PC-9 (cell line): ENCODE measurements at regions not wholly inside any gene's neighbourhood (a gene's known extent, or its start where the extent isn't known, plus 50 kb on each side); places are given as distances from the start of the nearest gene placed in this dataset.
"Not testable (repeated sequence)": the region's sequence is repeated elsewhere in the genome, so short reads cannot be mapped to it uniquely, and the experiment has no call there.

Experiments
- BruUV-seq: library from RNA; stranded (reverse); fragments of 400-500 nt; replicated peaks from 2 replicates; lab custom pipeline; 2021; lab: Mats Ljungman, UMichigan
- CTCF ChIA-PET: fragments of 300-600 bp; sonication (Branson Sonifier 250); formaldehyde crosslinking; loops from one replicate; lab custom pipeline; 2022; ENCODE audit warnings: antibody characterized with exemption; lab: Charles Lee
- POLR2A ChIA-PET: fragments of 300-600 bp; sonication (Branson Sonifier 250); formaldehyde crosslinking; loops from one replicate; lab custom pipeline; 2022; ENCODE audit warnings: antibody characterized with exemption; ENCODE audit not compliant: unreplicated experiment; lab: Charles Lee
- DNase-seq, 2 experiments: peaks; one replicate each; pipeline versions ENCODE4 v3.0.0 to v3.0.0-alpha.2; 2015 to 2022; ENCODE audit warnings: mixed read lengths in 1 of 2
- H2AFZ ChIP-seq: fragments of 200-600 bp; sonication (generic); 2 replicates; pipeline ENCODE4 v1.8.1; 2017; ENCODE audit warnings: antibody characterized with exemption
- H3F3A ChIP-seq: fragments of 200-600 bp; sonication (generic); 2 replicates; pipeline ENCODE4 v1.8.1; 2017; ENCODE audit warnings: antibody characterized with exemption, mild to moderate bottlenecking, low read depth; ENCODE audit not compliant: insufficient read depth
- H3K27ac ChIP-seq: fragments of 200-600 bp; sonication (generic); 2 replicates; pipeline ENCODE4 v1.6.1; 2016; ENCODE audit warnings: mixed run types
- H3K27me3 ChIP-seq: fragments of 200-600 bp; sonication (generic); 2 replicates; pipeline ENCODE4 v1.6.1; 2016; ENCODE audit warnings: low read depth, mixed run types; ENCODE audit not compliant: insufficient read depth
- H3K36me3 ChIP-seq: fragments of 200-600 bp; sonication (generic); 2 replicates; pipeline ENCODE4 v1.6.1; 2016; ENCODE audit warnings: low read depth, mixed run types
- H3K4me1 ChIP-seq: fragments of 200-600 bp; sonication (generic); replicated peaks from 2 replicates; pipeline ENCODE4 v1.6.1; 2016; ENCODE audit warnings: mixed run types; ENCODE audit not compliant: insufficient read depth
- H3K4me2 ChIP-seq: fragments of 200-600 bp; sonication (generic); 2 replicates; pipeline ENCODE4 v1.6.1; 2017; ENCODE audit warnings: mixed run types
- H3K4me3 ChIP-seq: fragments of 200-600 bp; sonication (generic); 2 replicates; pipeline ENCODE4 v1.6.1; 2016; ENCODE audit warnings: mixed run types
- H3K79me2 ChIP-seq: fragments of 200-600 bp; sonication (generic); 2 replicates; pipeline ENCODE4 v1.6.1; 2017; ENCODE audit warnings: low read depth, mixed run types
- H3K9me2 ChIP-seq: fragments of 200-600 bp; sonication (generic); 2 replicates; pipeline ENCODE4 v1.8.1; 2017; ENCODE audit warnings: mild to moderate bottlenecking; ENCODE audit not compliant: insufficient read depth
- H3K9me3 ChIP-seq: fragments of 200-600 bp; sonication (generic); 2 replicates; pipeline ENCODE4 v1.8.1; 2016; ENCODE audit warnings: low read depth; ENCODE audit not compliant: insufficient read depth
- H4K20me1 ChIP-seq: fragments of 200-600 bp; sonication (generic); 2 replicates; pipeline ENCODE4 v1.8.1; 2017; ENCODE audit not compliant: insufficient read depth
- EZH2 ChIP-seq: fragments of 200-600 bp; sonication (generic); IDR thresholded peaks from 2 replicates; pipeline ENCODE4 v1.8.0; 2017; ENCODE audit warnings: antibody characterized with exemption, low read depth
- intact Hi-C: fragments of 100-400 bp; cut with micrococcal nuclease; formaldehyde crosslinking; loops from one replicate; pipeline ENCODE4 v1.10.0; 2022; ENCODE audit not compliant: unreplicated experiment
- TF ChIP-seq, protein P1 (sequence below): fragments of 200-600 bp; sonication (generic); conservative IDR thresholded peaks from 2 replicates; pipeline ENCODE4 v1.6.1; 2017; ENCODE audit warnings: mixed run types, antibody characterized with exemption, mild to moderate bottlenecking, moderate library complexity

DNA sequence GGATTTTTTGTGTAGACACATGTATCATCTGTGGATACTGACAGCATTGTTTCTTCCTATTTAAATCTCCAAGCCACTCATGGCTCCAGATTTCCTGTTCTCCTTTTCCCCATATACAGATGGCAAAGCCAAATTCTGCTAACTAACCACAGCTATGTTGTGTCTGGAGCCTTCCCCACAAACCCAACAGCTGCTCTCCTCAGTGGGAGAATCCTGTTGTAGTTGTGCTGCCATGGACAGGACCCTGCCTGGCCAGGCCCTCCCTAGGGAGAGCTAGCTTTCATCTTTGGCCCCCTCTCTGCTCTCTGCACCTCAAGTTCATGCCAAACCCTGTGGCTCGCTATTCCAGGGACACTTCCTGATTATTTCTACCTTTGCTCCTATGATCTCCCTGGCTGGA lies 106.4 kb upstream of the CCDC90B start:
- BruUV-seq: no TSS peak
- no peak overlapping the region for H3K4me3 ChIP-seq
- no peaks in the 10 kb centered on the region for H3K4me1 ChIP-seq
- DNase-seq: no peak
- CTCF ChIA-PET: no interaction called here
- H3K27ac ChIP-seq: no peak overlapping the region
- H3F3A ChIP-seq: no peaks in the 10 kb centered on the region
- TF ChIP-seq, protein P1, sequence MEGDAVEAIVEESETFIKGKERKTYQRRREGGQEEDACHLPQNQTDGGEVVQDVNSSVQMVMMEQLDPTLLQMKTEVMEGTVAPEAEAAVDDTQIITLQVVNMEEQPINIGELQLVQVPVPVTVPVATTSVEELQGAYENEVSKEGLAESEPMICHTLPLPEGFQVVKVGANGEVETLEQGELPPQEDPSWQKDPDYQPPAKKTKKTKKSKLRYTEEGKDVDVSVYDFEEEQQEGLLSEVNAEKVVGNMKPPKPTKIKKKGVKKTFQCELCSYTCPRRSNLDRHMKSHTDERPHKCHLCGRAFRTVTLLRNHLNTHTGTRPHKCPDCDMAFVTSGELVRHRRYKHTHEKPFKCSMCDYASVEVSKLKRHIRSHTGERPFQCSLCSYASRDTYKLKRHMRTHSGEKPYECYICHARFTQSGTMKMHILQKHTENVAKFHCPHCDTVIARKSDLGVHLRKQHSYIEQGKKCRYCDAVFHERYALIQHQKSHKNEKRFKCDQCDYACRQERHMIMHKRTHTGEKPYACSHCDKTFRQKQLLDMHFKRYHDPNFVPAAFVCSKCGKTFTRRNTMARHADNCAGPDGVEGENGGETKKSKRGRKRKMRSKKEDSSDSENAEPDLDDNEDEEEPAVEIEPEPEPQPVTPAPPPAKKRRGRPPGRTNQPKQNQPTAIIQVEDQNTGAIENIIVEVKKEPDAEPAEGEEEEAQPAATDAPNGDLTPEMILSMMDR: no peak
- TF ChIP-seq EZH2: no peak
- H3K9me2 ChIP-seq: no peaks in the 10 kb centered on the region
- 0 out of 2 replicates have a peak, but pooled peaks cover 1% of the 10 kb centered on the region for H3K9me3 ChIP-seq
- no peaks in the 10 kb centered on the region for H4K20me1 ChIP-seq
- POLR2A ChIA-PET: no interaction called here
- H3K79me2 ChIP-seq: no peaks in the 10 kb centered on the region
- H3K4me2 ChIP-seq: no peak overlapping the region
- no peak overlapping the region for H2AFZ ChIP-seq
- no peaks in the 10 kb centered on the region for H3K36me3 ChIP-seq
- no peaks in the 10 kb centered on the region for H3K27me3 ChIP-seq
- intact Hi-C loops: no loop called here

DNA sequence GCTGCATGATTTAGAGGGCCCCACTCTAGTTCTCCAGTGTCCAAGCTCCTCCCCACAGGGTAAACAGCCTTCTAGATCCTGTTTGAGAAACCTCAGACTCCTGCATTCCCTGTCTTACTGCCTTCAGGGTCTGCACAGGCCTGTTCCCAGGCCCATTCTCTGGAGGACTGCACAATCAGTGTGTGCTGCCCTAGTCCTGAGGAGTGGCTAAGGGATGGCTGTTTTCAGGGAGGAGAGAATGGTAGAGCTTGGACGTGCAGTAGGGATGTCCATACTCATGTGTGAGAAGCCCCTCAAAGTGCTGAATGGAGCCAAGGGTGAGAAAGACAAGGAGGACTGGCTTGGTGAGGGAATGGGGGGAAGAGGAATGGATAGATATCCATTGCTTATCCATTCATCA lies 103.8 kb upstream of the CCDC90B start:
- Histone ChIP-seq H3K27ac (no peak overlapping the region), H3K4me2 (no peak overlapping the region), H3K36me3 (no peaks in the 10 kb centered on the region), H3K79me2 (no peaks in the 10 kb centered on the region), H3F3A (no peaks in the 10 kb centered on the region), H3K9me2 (no peaks in the 10 kb centered on the region), H2AFZ (no peak overlapping the region), H4K20me1 (no peaks in the 10 kb centered on the region), H3K27me3 (no peaks in the 10 kb centered on the region), H3K4me3 (no peak overlapping the region), H3K4me1 (no peaks in the 10 kb centered on the region), H3K9me3 (0 out of 2 replicates have a peak, but pooled peaks cover 8% of the 10 kb centered on the region)
- CTCF ChIA-PET: no interaction called here
- no peak for DNase-seq
- BruUV-seq: no TSS peak
- intact Hi-C loops: no loop called here
- no peak for TF ChIP-seq EZH2
- TF ChIP-seq, protein P1: no peak
- POLR2A ChIA-PET: no interaction called here

DNA sequence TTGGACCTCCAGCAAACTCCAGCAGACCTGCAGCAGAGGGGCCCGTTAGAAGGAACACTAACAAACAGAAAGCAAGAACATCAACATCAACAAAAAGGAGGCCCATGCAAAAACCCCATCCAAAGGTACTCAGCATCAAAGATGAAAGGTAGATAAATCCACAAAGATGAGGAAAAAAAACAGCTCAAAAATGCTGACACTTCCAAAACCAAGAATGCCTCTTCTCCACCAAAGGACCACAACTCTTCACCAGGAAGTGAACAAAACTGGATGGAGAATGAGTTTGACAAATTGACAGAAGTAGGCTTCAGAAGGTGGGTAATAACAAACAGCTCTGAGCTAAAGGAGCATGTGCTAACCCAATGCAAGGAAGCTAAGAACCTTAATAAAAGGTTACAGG lies 97.7 kb upstream of the CCDC90B start:
- H3K4me3 ChIP-seq, H4K20me1 ChIP-seq, DNase-seq, H3K27me3 ChIP-seq, H3K27ac ChIP-seq, POLR2A ChIA-PET, H3K4me1 ChIP-seq, BruUV-seq, H2AFZ ChIP-seq, intact Hi-C loops, CTCF ChIA-PET, H3K9me3 ChIP-seq, H3K79me2 ChIP-seq, H3K36me3 ChIP-seq, H3K4me2 ChIP-seq, H3K9me2 ChIP-seq, H3F3A ChIP-seq: not testable (repeated sequence)

DNA sequence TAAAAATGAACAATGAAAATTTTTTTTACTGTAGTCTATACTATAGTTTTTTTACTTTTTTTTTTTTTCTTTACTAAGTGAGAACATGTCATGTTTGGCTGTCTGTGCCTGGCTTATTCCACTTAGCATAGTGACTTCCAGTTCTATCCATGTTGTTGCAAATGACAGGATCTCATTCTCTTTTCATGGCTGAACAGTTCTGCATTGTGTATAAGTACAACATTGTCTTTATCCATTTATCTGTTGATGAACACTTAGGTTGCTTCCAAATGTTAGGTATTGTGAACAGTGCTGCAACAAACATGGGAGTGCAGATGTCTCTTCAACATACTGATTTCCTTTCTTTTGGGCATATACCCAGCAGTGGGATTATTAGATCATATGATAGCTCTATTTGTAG lies 88.1 kb upstream of the CCDC90B start:
- DNase-seq: no peak
- Histone ChIP-seq H3K27me3 (no peaks in the 10 kb centered on the region), H3K9me2 (no peaks in the 10 kb centered on the region), H3K4me1 (no peaks in the 10 kb centered on the region), H3K27ac (no peak overlapping the region), H3F3A (no peaks in the 10 kb centered on the region), H4K20me1 (no peaks in the 10 kb centered on the region), H3K4me3 (no peak overlapping the region), H3K9me3 (no peaks in the 10 kb centered on the region), H3K36me3 (no peaks in the 10 kb centered on the region), H3K4me2 (no peak overlapping the region), H3K79me2 (no peaks in the 10 kb centered on the region), H2AFZ (no peak overlapping the region)
- intact Hi-C loops: no loop called here
- ChIA-PET POLR2A (no interaction called here), CTCF (no interaction called here)
- no peak for TF ChIP-seq EZH2
- TF ChIP-seq, protein P1: no peak
- no TSS peak for BruUV-seq
